K562 (cell line): ENCODE measurements at regions not wholly inside any gene's neighbourhood (a gene's known extent, or its start where the extent isn't known, plus 50 kb on each side); places are given as distances from the start of the nearest gene placed in this dataset.
A peak's percentile ranks its signal among the peaks of the same experiment; 100 is the strongest.

Experiments
- BRF2 ChIP-seq: IDR thresholded peaks from 3 replicates; pipeline ENCODE4 v1.6.1; 2011; ENCODE audit warnings: borderline replicate concordance, mild to moderate bottlenecking; ENCODE audit not compliant: insufficient read length, insufficient read depth
- CGGBP1 ChIP-seq: fragments of 250-450 bp; sonication (Bioruptor Pico); IDR thresholded peaks from 2 replicates; pipeline ENCODE4 v1.9.0; 2021; ENCODE audit warnings: mild to moderate bottlenecking
- DACH1 ChIP-seq: fragments of 450-650 bp; IDR thresholded peaks from 2 replicates; pipeline ENCODE4 v1.6.1; 2018; ENCODE audit not compliant: partially characterized antibody
- EWSR1 ChIP-seq: fragments of 450-650 bp; IDR thresholded peaks from 2 replicates; pipeline ENCODE4 v1.6.1; 2018; ENCODE audit warnings: borderline replicate concordance, mild to moderate bottlenecking, low read depth, moderate library complexity; ENCODE audit not compliant: partially characterized antibody
- FOXA1 ChIP-seq: fragments of 450-650 bp; IDR thresholded peaks from 2 replicates; pipeline ENCODE4 v1.6.1; 2016; ENCODE audit warnings: mild to moderate bottlenecking, borderline replicate concordance
- HDAC1 ChIP-seq, 2 experiments: fragments of 450-650 bp; IDR thresholded peaks; 2 replicates each; pipeline ENCODE4 v1.6.1; 2016 to 2017; ENCODE audit warnings: inconsistent platforms in 1 of 2, mild to moderate bottlenecking in 1 of 2, moderate library complexity in 1 of 2
- MAFG ChIP-seq: fragments of 450-650 bp; conservative IDR thresholded peaks from 2 replicates; pipeline ENCODE4 v1.6.1; 2016; ENCODE audit warnings: missing genetic modification characterization, missing compliant biosample characterization
- MYBL2 ChIP-seq, 2 experiments: fragments of 450-650 bp in 1 of 2; sonication (generic) in 1 of 2; formaldehyde crosslinking in 1 of 2; IDR thresholded peaks; 2 replicates each; pipeline versions ENCODE4 v1.6.1 to v1.8.1; 2017 to 2022; ENCODE audit warnings: borderline replicate concordance in 1 of 2, inconsistent platforms in 1 of 2, low read depth in 1 of 2, mild to moderate bottlenecking in 1 of 2, missing genetic modification reagents in 1 of 2, moderate library complexity in 1 of 2
- NBN ChIP-seq: fragments of 450-650 bp; IDR thresholded peaks from 2 replicates; pipeline ENCODE4 v1.6.1; 2016; ENCODE audit warnings: low read depth, mild to moderate bottlenecking
- NONO ChIP-seq, 2 experiments: fragments of 200-400 bp in 1 of 2; fragments of 450-650 bp in 1 of 2; formaldehyde crosslinking in 1 of 2; IDR thresholded peaks; 2 replicates each; pipeline ENCODE4 v1.6.1; 2017; ENCODE audit warnings: low read depth in 2 of 2, mild to moderate bottlenecking in 2 of 2, moderate library complexity in 2 of 2, low read length in 1 of 2
- SMAD2 ChIP-seq: fragments of 150-350 bp; IDR thresholded peaks from 2 replicates; pipeline ENCODE4 v1.6.1; 2014; ENCODE audit warnings: low read depth, mild to moderate bottlenecking, low read length
- ZKSCAN1 ChIP-seq: fragments of 150-350 bp; IDR thresholded peaks from 2 replicates; pipeline ENCODE4 v1.6.1; 2016; ENCODE audit warnings: low read depth, low read length
- TF ChIP-seq, protein P1 (sequence below), 3 experiments: IDR thresholded peaks in 2 of 3; conservative IDR thresholded peaks in 1 of 3; 2 replicates each; pipeline ENCODE4 v1.5.1; 2011 to 2012; ENCODE audit warnings: low read length in 3 of 3, mild to moderate bottlenecking in 3 of 3, control low read depth in 2 of 3, improper control_type of control experiment in 1 of 3, inconsistent platforms in 1 of 3, low read depth in 1 of 3, mixed read lengths in 1 of 3, moderate library complexity in 1 of 3; ENCODE audit not compliant: insufficient read depth in 2 of 3
- TF ChIP-seq, protein P2 (sequence below): fragments of 250-450 bp; sonication (Bioruptor Pico); IDR thresholded peaks from 2 replicates; pipeline ENCODE4 v1.5.0; 2021

DNA sequence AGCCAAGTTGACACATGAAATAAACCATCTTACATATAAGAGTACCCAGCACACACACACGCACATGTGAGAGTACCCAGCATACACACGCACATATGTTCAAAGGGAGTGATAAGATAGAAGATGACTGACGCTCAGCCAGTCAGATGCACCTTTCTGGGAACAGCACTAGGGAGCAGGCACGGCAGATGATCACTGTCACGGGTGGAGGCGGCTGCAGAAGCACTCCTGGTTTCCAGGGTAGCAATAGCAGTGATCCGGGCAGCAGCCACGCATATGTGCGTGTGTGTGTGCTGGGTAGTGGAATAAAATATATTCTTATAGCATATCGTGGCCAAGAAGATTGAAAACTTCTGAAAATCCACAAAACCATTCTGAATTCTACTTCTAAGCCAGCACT, 85.8 kb upstream of the NAMPT start (continued):
- TF ChIP-seq, protein P1, sequence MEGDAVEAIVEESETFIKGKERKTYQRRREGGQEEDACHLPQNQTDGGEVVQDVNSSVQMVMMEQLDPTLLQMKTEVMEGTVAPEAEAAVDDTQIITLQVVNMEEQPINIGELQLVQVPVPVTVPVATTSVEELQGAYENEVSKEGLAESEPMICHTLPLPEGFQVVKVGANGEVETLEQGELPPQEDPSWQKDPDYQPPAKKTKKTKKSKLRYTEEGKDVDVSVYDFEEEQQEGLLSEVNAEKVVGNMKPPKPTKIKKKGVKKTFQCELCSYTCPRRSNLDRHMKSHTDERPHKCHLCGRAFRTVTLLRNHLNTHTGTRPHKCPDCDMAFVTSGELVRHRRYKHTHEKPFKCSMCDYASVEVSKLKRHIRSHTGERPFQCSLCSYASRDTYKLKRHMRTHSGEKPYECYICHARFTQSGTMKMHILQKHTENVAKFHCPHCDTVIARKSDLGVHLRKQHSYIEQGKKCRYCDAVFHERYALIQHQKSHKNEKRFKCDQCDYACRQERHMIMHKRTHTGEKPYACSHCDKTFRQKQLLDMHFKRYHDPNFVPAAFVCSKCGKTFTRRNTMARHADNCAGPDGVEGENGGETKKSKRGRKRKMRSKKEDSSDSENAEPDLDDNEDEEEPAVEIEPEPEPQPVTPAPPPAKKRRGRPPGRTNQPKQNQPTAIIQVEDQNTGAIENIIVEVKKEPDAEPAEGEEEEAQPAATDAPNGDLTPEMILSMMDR (IDR thresholded peaks at IDR 0.05 in 2 of 3, conservative IDR thresholded peaks at IDR 0.05 in 1 of 3; ENCODE audit: insufficient read depth in 2 of 3, low read depth in 1 of 3, low read length in 3 of 3): 0 out of 6 replicates have a peak, but pooled peaks of 1 of the 3 experiments have one; percentile 3
- no peak for TF ChIP-seq NBN
- no peak for TF ChIP-seq EWSR1
- no peak for TF ChIP-seq SMAD2
- TF ChIP-seq MYBL2 (IDR thresholded peaks at IDR 0.05; ENCODE audit: low read depth): no peak
- 0 out of 2 replicates have a peak, but pooled peaks have one; percentile 51 for TF ChIP-seq MYBL2 (CRISPR knock-in tag; IDR thresholded peaks at IDR 0.05; ENCODE audit: borderline replicate concordance)
- TF ChIP-seq CGGBP1: no peak
- TF ChIP-seq BRF2: no peak
- no peak for TF ChIP-seq ZKSCAN1
- TF ChIP-seq HDAC1 (IDR thresholded peaks at IDR 0.05): no peak
- no peak for TF ChIP-seq NONO (IDR thresholded peaks at IDR 0.05; ENCODE audit: low read depth in 2 of 2, low read length in 1 of 2)
- no peak for TF ChIP-seq DACH1
- TF ChIP-seq, protein P2, sequence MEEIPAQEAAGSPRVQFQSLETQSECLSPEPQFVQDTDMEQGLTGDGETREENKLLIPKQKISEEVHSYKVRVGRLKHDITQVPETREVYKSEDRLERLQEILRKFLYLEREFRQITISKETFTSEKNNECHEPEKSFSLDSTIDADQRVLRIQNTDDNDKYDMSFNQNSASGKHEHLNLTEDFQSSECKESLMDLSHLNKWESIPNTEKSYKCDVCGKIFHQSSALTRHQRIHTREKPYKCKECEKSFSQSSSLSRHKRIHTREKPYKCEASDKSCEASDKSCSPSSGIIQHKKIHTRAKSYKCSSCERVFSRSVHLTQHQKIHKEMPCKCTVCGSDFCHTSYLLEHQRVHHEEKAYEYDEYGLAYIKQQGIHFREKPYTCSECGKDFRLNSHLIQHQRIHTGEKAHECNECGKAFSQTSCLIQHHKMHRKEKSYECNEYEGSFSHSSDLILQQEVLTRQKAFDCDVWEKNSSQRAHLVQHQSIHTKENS (CRISPR knock-in tag): no peak
- no peak for TF ChIP-seq MAFG (tag)
- no peak for TF ChIP-seq FOXA1
